ENCODE measurements at regions not wholly inside any gene's neighbourhood (a gene's known extent, or its start where the extent isn't known, plus 50 kb on each side); places are given as distances from the start of the nearest gene placed in this dataset.

DNA sequence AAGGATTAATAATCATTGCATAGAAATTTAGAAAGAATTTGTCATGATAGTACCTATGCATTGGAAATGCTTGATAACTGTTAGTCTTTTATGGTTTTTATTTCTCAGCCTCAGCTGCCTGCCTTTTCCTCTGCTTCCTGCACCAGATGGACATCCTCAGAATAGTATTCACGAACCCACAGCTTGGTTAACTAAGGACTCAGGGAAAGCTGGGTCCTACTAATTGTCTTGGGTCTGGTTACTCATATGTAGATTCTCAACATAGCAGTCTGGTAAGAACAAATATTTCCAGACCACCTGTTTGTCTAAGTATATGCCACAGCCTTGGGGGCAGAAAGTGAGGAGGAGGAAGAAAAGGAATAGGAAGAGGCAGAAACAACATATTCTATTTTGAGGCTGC lies 464.5 kb upstream of the SMARCA2 start:
- TF ChIP-seq CEBPB (IDR thresholded peaks at IDR 0.05), result no peak
- TF ChIP-seq TCF12 (IDR thresholded peaks at IDR 0.05; ENCODE audit: low read depth), result no peak
- TF ChIP-seq TEAD4 (IDR thresholded peaks at IDR 0.05), result no peak
- TF ChIP-seq EGR1 (IDR thresholded peaks at IDR 0.05), result no peak
- TF ChIP-seq, protein P1, sequence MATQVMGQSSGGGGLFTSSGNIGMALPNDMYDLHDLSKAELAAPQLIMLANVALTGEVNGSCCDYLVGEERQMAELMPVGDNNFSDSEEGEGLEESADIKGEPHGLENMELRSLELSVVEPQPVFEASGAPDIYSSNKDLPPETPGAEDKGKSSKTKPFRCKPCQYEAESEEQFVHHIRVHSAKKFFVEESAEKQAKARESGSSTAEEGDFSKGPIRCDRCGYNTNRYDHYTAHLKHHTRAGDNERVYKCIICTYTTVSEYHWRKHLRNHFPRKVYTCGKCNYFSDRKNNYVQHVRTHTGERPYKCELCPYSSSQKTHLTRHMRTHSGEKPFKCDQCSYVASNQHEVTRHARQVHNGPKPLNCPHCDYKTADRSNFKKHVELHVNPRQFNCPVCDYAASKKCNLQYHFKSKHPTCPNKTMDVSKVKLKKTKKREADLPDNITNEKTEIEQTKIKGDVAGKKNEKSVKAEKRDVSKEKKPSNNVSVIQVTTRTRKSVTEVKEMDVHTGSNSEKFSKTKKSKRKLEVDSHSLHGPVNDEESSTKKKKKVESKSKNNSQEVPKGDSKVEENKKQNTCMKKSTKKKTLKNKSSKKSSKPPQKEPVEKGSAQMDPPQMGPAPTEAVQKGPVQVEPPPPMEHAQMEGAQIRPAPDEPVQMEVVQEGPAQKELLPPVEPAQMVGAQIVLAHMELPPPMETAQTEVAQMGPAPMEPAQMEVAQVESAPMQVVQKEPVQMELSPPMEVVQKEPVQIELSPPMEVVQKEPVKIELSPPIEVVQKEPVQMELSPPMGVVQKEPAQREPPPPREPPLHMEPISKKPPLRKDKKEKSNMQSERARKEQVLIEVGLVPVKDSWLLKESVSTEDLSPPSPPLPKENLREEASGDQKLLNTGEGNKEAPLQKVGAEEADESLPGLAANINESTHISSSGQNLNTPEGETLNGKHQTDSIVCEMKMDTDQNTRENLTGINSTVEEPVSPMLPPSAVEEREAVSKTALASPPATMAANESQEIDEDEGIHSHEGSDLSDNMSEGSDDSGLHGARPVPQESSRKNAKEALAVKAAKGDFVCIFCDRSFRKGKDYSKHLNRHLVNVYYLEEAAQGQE (IDR thresholded peaks at IDR 0.05; ENCODE audit: low read depth), result no peak
- no peak for TF ChIP-seq ZBTB7A (IDR thresholded peaks at IDR 0.05; ENCODE audit: low read depth)
- TF ChIP-seq EP300 (IDR thresholded peaks at IDR 0.05; ENCODE audit: borderline replicate concordance), result no peak
- no peak for TF ChIP-seq CREB1 (IDR thresholded peaks at IDR 0.05; ENCODE audit: low read depth)
- TF ChIP-seq, protein P2, sequence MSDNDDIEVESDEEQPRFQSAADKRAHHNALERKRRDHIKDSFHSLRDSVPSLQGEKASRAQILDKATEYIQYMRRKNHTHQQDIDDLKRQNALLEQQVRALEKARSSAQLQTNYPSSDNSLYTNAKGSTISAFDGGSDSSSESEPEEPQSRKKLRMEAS (IDR thresholded peaks at IDR 0.05), result no peak
- TF ChIP-seq TAF1 (IDR thresholded peaks at IDR 0.05; ENCODE audit: low read depth), result no peak
- TF ChIP-seq YY1 (IDR thresholded peaks at IDR 0.05; ENCODE audit: low read depth), result no peak
- TF ChIP-seq, protein P3, sequence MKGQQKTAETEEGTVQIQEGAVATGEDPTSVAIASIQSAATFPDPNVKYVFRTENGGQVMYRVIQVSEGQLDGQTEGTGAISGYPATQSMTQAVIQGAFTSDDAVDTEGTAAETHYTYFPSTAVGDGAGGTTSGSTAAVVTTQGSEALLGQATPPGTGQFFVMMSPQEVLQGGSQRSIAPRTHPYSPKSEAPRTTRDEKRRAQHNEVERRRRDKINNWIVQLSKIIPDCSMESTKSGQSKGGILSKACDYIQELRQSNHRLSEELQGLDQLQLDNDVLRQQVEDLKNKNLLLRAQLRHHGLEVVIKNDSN (IDR thresholded peaks at IDR 0.05), result no peak
- TF ChIP-seq RAD21 (IDR thresholded peaks at IDR 0.05; ENCODE audit: low read depth), result no peak
- TF ChIP-seq FOXM1 (IDR thresholded peaks at IDR 0.05; ENCODE audit: borderline replicate concordance, low read depth), result no peak

DNA sequence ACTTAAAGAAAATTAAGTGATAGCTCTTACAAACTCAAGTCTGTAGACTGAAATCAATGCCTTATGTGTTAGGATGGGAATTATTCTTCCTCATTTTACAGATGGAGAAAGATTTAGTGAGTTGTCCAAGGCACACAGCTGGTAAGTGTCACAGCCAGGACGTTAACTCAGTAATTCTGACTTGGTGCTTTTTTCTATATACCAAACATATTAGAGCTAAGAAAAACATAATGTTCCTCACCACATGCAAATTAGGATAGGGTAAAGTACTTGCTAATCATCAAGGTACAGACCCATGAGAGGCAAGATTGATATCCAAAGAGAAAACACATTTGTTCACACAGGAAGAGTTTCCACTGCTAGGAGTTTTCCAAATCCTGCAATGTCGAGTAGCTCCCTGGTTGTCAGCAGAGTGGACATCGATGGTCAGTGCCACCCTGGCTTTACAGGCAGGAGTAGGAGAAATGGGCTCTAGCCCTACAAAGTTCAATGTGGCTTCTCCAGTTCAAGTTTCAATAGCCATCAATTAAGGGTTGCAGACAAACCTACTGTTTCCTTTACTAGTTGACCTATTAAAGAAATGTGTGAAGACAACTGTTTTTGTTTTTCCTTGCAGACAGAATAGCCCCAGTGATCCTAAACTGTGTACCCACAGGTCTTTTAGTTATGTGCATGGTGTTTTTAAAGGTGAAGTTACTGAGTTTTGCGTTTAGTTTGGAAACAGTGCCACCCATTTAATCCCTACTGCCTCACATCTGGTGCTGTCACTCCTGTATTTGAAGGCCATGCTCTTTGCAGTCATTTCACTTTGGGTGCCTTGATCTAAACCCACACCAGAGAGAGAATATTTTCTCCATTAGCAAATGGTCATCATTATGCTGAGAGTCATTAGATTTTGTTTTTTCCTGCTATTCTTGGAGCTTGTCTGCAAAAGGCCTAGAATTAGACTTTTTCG lies 460.8 kb upstream of the SMARCA2 start:
- TF ChIP-seq, protein P1 (IDR thresholded peaks at IDR 0.05; ENCODE audit: low read depth), result no peak
- TF ChIP-seq CEBPB (IDR thresholded peaks at IDR 0.05) (no peak), TEAD4 (IDR thresholded peaks at IDR 0.05) (no peak), NFIC (IDR thresholded peaks at IDR 0.05) (no peak), EP300 (IDR thresholded peaks at IDR 0.05; ENCODE audit: borderline replicate concordance) (no peak), TAF1 (IDR thresholded peaks at IDR 0.05; ENCODE audit: low read depth) (no peak), FOXM1 (IDR thresholded peaks at IDR 0.05; ENCODE audit: borderline replicate concordance, low read depth) (no peak), TCF12 (IDR thresholded peaks at IDR 0.05; ENCODE audit: low read depth) (no peak), YY1 (IDR thresholded peaks at IDR 0.05; ENCODE audit: low read depth) (no peak), ZBTB7A (IDR thresholded peaks at IDR 0.05; ENCODE audit: low read depth) (no peak)
- TF ChIP-seq, protein P2 (IDR thresholded peaks at IDR 0.05), result no peak
- TF ChIP-seq, protein P3 (IDR thresholded peaks at IDR 0.05), result no peak

DNA sequence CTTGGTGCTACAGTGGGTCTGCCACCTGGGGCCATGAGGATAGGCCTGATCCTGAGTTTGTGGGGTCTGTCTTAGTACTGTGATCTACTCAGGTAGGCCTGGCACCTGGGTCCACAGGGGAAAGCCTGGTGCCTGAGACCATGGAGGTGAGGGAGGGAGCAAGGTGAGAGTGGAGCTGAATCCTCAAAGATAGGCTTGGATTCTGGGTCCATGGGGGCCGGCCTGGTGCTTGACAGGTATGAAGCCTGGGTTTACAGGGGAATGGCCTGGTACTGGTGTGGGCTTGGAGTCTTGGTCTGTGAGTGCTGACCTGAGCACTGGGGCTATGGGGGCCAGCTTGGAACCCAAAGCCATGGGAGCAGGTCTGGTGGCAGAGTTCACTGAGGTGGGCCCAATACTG lies 439.2 kb upstream of the SMARCA2 start:
- TF ChIP-seq RAD21 (IDR thresholded peaks at IDR 0.05; ENCODE audit: low read depth) (no peak), CEBPB (IDR thresholded peaks at IDR 0.05) (no peak), TAF1 (IDR thresholded peaks at IDR 0.05; ENCODE audit: low read depth) (no peak), NFIC (IDR thresholded peaks at IDR 0.05) (no peak), TCF12 (IDR thresholded peaks at IDR 0.05; ENCODE audit: low read depth) (no peak), FOXM1 (IDR thresholded peaks at IDR 0.05; ENCODE audit: borderline replicate concordance, low read depth) (no peak), CREB1 (IDR thresholded peaks at IDR 0.05; ENCODE audit: low read depth) (no peak), EP300 (IDR thresholded peaks at IDR 0.05; ENCODE audit: borderline replicate concordance) (no peak), YY1 (IDR thresholded peaks at IDR 0.05; ENCODE audit: low read depth) (no peak)
- TF ChIP-seq, protein P3 (IDR thresholded peaks at IDR 0.05), result no peak
- TF ChIP-seq, protein P1 (IDR thresholded peaks at IDR 0.05; ENCODE audit: low read depth), result no peak
- TF ChIP-seq, protein P2 (IDR thresholded peaks at IDR 0.05), result no peak
